Gastroesophageal sphincter (tissue), 3 donors: ENCODE measurements at regions not wholly inside any gene's neighbourhood (a gene's known extent, or its start where the extent isn't known, plus 50 kb on each side); places are given as distances from the start of the nearest gene placed in this dataset.

Experiments used
- CTCF ChIP-seq, 4 experiments: fragments of 200-600 bp in 2 of 4; fragments of 450-650 bp in 2 of 4; sonication (generic) in 1 of 4; IDR thresholded peaks; one replicate each; pipeline ENCODE4 v1.5.1; 2017 to 2019; ENCODE audit warnings: antibody characterized with exemption in 4 of 4, mild to moderate bottlenecking in 2 of 4, moderate library complexity in 2 of 4
- EP300 ChIP-seq: sonication (generic); formaldehyde crosslinking; IDR thresholded peaks from one replicate; pipeline ENCODE4 v1.6.1; 2017; ENCODE audit warnings: antibody characterized with exemption, mild to moderate bottlenecking
- POLR2A ChIP-seq, 2 donors: fragments of 450-650 bp; IDR thresholded peaks; one replicate each; pipeline ENCODE4 v1.6.1; 2017; ENCODE audit warnings: antibody characterized with exemption in 2 of 2, mild to moderate bottlenecking in 2 of 2, moderate library complexity in 1 of 2
- POLR2AphosphoS5 ChIP-seq: sonication (generic); formaldehyde crosslinking; IDR thresholded peaks from one replicate; pipeline ENCODE4 v1.6.1; 2017; ENCODE audit warnings: antibody characterized with exemption

- TF ChIP-seq POLR2AphosphoS5 (no peak), CTCF (IDR thresholded peaks at IDR 0.05) (no peak), EP300 (no peak), POLR2A (IDR thresholded peaks at IDR 0.05) (no peak)
Measured at GRCh38 chr18:52277785-52278184, 62.2 kb upstream of the DCC start.
